Naive B cell (primary cell): ENCODE measurements at regions not wholly inside any gene's neighbourhood (a gene's known extent, or its start where the extent isn't known, plus 50 kb on each side); places are given as distances from the start of the nearest gene placed in this dataset.
"Not testable (repeated sequence)": the region's sequence is repeated elsewhere in the genome, so short reads cannot be mapped to it uniquely, and the experiment has no call there.

ENCODE experiments used
- ATAC-seq, 2 donors: fragments of 150-1000 bp; cut with Tn5 transposase; 2 replicates each; pipeline ENCODE4 v1.10.0; 2021; ENCODE audit warnings: low read depth in 2 of 2, mild to moderate bottlenecking in 2 of 2, moderate library complexity in 2 of 2
- DNase-seq: peaks from one replicate; pipeline ENCODE4 v3.0.0; 2022
- H3K27ac Mint-ChIP-seq, 6 donors: one replicate each; pipeline ENCODE4 v1.8.0; 2020 to 2022; ENCODE audit warnings: mild to moderate bottlenecking in 6 of 6, mixed read lengths in 6 of 6, moderate library complexity in 5 of 6, inconsistent platforms in 2 of 6
- H3K27me3 Mint-ChIP-seq, 3 donors: one replicate each; pipeline ENCODE4 v1.8.0; 2021 to 2022; ENCODE audit warnings: mixed read lengths in 3 of 3, mild to moderate bottlenecking in 1 of 3
- H3K36me3 Mint-ChIP-seq, 2 donors: one replicate each; pipeline ENCODE4 v1.8.0; 2020 to 2022; ENCODE audit warnings: mixed read lengths in 2 of 2, inconsistent platforms in 1 of 2, mild to moderate bottlenecking in 1 of 2
- H3K4me1 Mint-ChIP-seq, 3 donors: one replicate each; pipeline ENCODE4 v1.8.0; 2020 to 2022; ENCODE audit warnings: mixed read lengths in 3 of 3, inconsistent platforms in 1 of 3, mild to moderate bottlenecking in 1 of 3, moderate library complexity in 1 of 3
- H3K4me3 Mint-ChIP-seq, 8 donors: one replicate each; pipeline ENCODE4 v1.8.0; 2020 to 2022; ENCODE audit warnings: mild to moderate bottlenecking in 8 of 8, mixed read lengths in 8 of 8, moderate library complexity in 8 of 8, inconsistent platforms in 2 of 8
- H3K9me3 Mint-ChIP-seq, 7 donors: one replicate each; pipeline ENCODE4 v1.8.0; 2020 to 2022; ENCODE audit warnings: mixed read lengths in 7 of 7, mild to moderate bottlenecking in 5 of 7, inconsistent platforms in 2 of 7, moderate library complexity in 1 of 7

DNA sequence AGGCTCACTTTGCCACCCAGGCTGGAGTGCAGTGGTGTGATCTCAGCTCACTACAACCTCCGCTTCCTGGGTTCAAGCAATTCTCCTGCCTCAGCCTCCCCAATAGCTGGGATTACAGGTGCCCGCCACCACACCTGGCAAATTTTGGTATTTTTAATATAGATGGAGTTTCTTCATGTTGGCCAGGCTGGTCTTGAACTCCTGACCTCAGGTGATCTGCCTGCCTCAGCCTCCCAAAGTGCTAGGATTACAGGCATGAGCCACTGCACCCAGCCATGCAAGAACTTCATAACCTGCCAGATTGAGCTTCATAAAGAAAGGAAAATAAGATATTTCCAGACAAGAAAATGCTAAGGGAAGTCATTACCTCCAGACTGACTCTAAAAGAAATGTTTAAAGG is 4467.2 kb upstream of the OR11H1 start:
- H3K27ac Mint-ChIP-seq, DNase-seq, ATAC-seq, H3K4me3 Mint-ChIP-seq, H3K4me1 Mint-ChIP-seq, H3K27me3 Mint-ChIP-seq: not testable (repeated sequence)
- peaks cover 33 to 69% (median 51%) of the 10 kb centered on the region in 7 donors for H3K9me3 Mint-ChIP-seq
- peaks cover 0 to 34% of the 10 kb centered on the region in 2 donors for H3K36me3 Mint-ChIP-seq

DNA sequence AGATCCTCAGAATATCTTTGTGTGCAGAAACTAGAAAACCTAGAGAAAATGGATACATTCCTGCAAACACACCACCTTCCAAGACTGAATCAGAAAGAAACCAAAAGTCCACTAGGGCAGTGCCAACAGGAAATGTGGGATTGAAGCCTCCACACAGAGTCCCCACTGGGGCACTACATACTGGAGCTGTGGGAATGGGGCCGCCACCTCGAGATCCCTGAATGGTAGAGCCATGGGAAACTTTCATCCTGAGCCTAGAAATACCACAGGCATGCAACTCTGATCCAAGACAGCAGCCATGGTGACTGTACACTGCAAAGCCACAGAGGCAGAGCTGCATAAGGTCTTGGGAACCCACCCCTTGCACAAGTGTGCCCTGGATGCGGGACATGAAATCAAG is 4465.5 kb upstream of the OR11H1 start:
- Mint-ChIP-seq H3K36me3 (peaks cover 0 to 37% of the 10 kb centered on the region in 2 donors), H3K4me3 (peak overlapping the region in 1 of 8 donors; percentile 7), H3K9me3 (peaks cover 40 to 72% (median 50%) of the 10 kb centered on the region in 7 donors)

DNA sequence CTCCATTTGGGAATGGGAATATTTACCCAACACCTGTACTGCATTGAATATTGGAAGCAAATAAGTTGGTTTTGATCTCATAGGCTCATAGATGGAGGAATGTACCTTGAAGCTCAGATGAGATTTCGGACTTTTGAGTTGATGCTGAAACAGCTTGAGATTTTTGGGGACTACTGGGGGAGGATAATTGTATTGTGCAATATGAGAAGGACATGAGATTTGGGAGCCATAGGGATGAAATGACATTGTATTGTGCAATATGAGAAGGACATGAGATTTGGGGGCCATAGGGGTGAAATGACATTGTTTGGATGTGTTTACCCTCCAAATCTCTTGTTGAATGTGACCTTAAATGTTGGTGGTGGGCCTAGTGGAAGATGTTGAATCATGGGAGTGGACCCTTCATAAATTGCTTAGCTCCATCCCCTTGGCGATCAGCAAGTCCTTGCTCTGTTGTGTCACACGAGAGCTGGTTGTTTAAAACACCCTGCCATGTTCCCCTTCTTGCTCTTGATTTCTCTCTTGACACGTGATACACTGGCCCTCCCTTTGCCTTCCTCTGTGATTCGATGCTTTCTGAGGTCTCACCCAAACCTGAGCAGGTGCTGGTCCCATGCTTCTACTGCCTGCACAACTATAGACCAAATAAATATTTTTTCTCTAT is 4464.8 kb upstream of the OR11H1 start:
- H3K27ac Mint-ChIP-seq, ATAC-seq, H3K4me1 Mint-ChIP-seq, H3K27me3 Mint-ChIP-seq, H3K4me3 Mint-ChIP-seq, DNase-seq: not testable (repeated sequence)
- H3K9me3 Mint-ChIP-seq = peaks cover 43 to 72% (median 56%) of the 10 kb centered on the region in 7 donors
- H3K36me3 Mint-ChIP-seq = peaks cover 0 to 37% of the 10 kb centered on the region in 2 donors

More for the DNA sequence above, 4465.5 kb upstream of the OR11H1 start:
- not testable (repeated sequence) for H3K27ac Mint-ChIP-seq, ATAC-seq, H3K27me3 Mint-ChIP-seq, DNase-seq, H3K4me1 Mint-ChIP-seq

DNA sequence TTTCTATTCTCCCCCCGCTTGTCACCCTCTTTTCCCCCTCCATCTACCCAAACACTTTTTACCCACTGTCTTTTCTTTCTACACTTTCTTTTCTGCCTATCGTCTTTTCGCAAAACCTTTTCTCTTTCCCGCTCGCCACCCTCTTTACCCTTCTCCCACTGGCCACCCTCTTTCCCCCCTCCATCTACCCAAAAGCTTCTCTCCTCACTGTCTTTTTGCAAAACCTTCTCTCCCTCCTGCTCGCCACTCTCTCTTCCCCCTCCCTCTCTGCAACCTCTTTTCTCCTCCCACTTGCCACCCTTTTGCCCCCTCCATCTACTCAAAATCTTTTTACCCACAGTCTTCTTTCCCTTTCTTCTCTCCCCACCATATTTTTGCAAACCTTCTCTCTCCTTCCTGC is 4462.8 kb upstream of the OR11H1 start:
- not testable (repeated sequence) for ATAC-seq, H3K4me1 Mint-ChIP-seq
- peaks cover 41 to 67% (median 51%) of the 10 kb centered on the region in 7 donors for H3K9me3 Mint-ChIP-seq

GRCh38 chr22:11065876-11066457 is 4462.0 kb upstream of the OR11H1 start:
- not testable (repeated sequence) for H3K4me1 Mint-ChIP-seq, H3K27me3 Mint-ChIP-seq, H3K4me3 Mint-ChIP-seq, H3K27ac Mint-ChIP-seq, DNase-seq, ATAC-seq
- H3K9me3 Mint-ChIP-seq = peaks cover 40 to 64% (median 49%) of the 10 kb centered on the region in 7 donors
- H3K36me3 Mint-ChIP-seq = peaks cover 0 to 36% of the 10 kb centered on the region in 2 donors

More for the DNA sequence above, 4462.8 kb upstream of the OR11H1 start:
- H3K36me3 Mint-ChIP-seq = peaks cover 0 to 36% of the 10 kb centered on the region in 2 donors
- not testable (repeated sequence) for H3K27me3 Mint-ChIP-seq, DNase-seq, H3K27ac Mint-ChIP-seq, H3K4me3 Mint-ChIP-seq

DNA sequence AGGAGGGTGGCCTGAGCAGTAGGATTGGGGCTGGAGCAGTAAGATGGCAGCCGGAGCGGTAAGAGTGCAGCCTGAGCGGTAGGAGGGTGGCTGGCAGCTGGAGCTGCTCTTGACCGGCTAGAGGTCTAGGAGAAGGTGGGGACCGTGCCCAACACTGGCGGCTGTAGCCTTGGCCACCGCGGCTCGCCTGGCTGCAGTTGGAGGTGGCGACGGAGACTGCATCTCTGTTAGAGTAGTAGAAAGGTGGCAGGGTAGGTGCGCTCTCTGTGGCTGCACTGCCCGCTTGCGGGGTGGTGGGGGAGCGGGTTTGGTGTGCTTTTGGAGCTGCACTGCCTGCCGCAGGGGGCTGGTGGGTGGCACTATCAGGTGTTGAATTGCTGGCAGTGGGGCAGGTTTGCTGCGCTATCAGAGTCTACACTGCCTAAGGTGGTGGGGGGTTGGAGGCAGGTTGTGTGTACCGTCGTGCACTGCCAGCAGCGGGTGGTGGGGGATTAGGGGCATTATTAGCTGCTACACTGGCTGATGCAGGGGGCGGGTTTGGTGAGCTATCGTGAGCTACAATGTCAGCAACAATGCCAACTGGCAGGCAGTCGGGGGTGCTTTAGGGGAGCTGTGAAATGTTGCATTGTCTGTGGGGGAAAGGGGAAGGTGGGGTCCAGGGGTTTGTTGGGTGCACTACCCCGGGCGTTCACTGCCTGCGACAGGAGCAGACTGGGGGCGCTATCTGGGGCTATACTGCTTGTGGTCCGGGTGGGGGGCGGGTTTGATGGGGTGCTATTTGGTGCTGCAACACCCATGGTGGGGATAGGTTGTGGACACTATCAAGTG is 4461.3 kb upstream of the OR11H1 start:
- peaks cover 0 to 36% of the 10 kb centered on the region in 2 donors for H3K36me3 Mint-ChIP-seq
- H3K9me3 Mint-ChIP-seq = peaks cover 38 to 62% (median 47%) of the 10 kb centered on the region in 7 donors
- peaks cover 0 to 8% (median 0%) of the 10 kb centered on the region in 3 donors for H3K4me1 Mint-ChIP-seq
- no peak overlapping the region for H3K27ac Mint-ChIP-seq
- H3K27me3 Mint-ChIP-seq = no peaks in the 10 kb centered on the region
- ATAC-seq = no peak
- H3K4me3 Mint-ChIP-seq = peak overlapping the region in 2 of 8 donors; percentile 7 to 28
- DNase-seq = no peak

- H3K9me3 Mint-ChIP-seq = peaks cover 37 to 57% (median 46%) of the 10 kb centered on the region in 7 donors
- not testable (repeated sequence) for H3K4me1 Mint-ChIP-seq, H3K27ac Mint-ChIP-seq, H3K27me3 Mint-ChIP-seq, DNase-seq, H3K4me3 Mint-ChIP-seq, ATAC-seq
- H3K36me3 Mint-ChIP-seq = peaks cover 0 to 36% of the 10 kb centered on the region in 2 donors
Measured at GRCh38 chr22:11067286-11067871, 4460.6 kb upstream of the OR11H1 start.

DNA sequence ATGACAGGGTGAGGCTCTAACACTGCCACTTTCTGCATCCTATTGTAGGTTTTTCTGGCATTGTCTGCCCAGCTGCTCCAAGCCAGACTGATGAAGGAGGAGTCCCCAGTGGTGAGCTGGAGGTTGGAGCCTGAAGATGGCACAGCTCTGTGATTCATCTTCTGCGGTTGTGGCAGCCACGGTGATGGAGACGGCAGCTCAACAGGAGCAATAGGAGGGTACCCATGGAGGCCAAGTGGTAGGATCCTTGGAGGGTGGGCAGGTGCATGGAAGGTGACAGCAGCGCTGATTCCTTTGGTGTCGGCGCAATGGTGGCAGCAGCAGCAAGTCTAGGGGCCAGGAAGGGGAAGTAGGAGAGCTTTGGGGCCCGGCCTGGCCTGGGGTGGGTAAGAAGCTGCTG is 4460.1 kb upstream of the OR11H1 start:
- H3K4me1 Mint-ChIP-seq, H3K4me3 Mint-ChIP-seq, ATAC-seq, H3K27me3 Mint-ChIP-seq, H3K27ac Mint-ChIP-seq, DNase-seq: not testable (repeated sequence)
- Mint-ChIP-seq H3K36me3 (peaks cover 0 to 36% of the 10 kb centered on the region in 2 donors), H3K9me3 (peaks cover 34 to 52% (median 44%) of the 10 kb centered on the region in 7 donors)

- not testable (repeated sequence) for ATAC-seq, H3K4me3 Mint-ChIP-seq, H3K27ac Mint-ChIP-seq, DNase-seq, H3K27me3 Mint-ChIP-seq, H3K4me1 Mint-ChIP-seq
- H3K36me3 Mint-ChIP-seq = peaks cover 0 to 36% of the 10 kb centered on the region in 2 donors
- peaks cover 31 to 49% (median 44%) of the 10 kb centered on the region in 7 donors for H3K9me3 Mint-ChIP-seq
Measured at GRCh38 chr22:11068406-11068805, 4459.6 kb upstream of the OR11H1 start.
